Stimulated activated CD8-positive, alpha-beta memory T cell treated with anti-CD3 and anti-CD28 coated beads, Interleukin-4, amount 100 ng/mL, for 48 hours (primary cell): ENCODE measurements at regions not wholly inside any gene's neighbourhood (a gene's known extent, or its start where the extent isn't known, plus 50 kb on each side); places are given as distances from the start of the nearest gene placed in this dataset.
"Not testable (repeated sequence)": the region's sequence is repeated elsewhere in the genome, so short reads cannot be mapped to it uniquely, and the experiment has no call there.

Experiments used
- DNase-seq: peaks from one replicate; pipeline ENCODE4 v3.0.0-alpha.2; 2020

GRCh38 chr1:4175566-4176405, 275.7 kb upstream of the C1orf174 start:
- DNase-seq, result no peak

- DNase-seq, result no peak
Observed at GRCh38 chr1:4176841-4177240, 276.8 kb upstream of the C1orf174 start.

GRCh38 chr1:4177425-4178150, 277.5 kb upstream of the C1orf174 start:
- no peak for DNase-seq

DNA sequence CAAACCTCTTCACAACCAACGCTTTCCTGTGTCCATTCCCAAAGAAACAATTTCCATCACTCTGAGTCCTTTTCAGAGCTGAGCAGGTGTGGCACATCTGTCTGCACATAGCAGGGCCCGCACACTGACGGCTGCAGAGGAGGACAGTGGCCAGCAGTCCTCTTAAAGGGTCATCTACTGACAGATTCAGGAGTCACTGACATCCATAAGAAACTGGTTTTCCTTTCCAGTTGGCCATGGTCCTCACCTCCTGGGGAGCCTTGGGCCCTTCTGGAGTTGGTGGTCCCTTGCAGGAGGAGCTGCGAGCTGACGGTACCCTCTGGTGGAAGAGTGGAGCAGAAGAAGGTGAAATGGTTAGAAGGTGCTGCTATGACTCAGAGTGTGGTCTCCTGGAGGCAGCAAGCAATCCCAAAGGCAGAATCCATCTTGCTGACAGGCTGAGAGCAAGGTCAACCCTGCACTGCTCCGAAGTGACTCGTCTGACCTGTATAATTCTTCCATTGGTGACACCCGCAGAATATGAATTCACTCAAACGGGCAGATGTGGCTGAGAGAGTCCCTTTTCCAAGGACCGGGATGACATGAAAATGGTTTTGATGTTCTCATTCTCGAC, 278.5 kb upstream of the C1orf174 start:
- DNase-seq, result no peak

- no peak for DNase-seq
Observed at GRCh38 chr1:4179914-4180735, 280.1 kb upstream of the C1orf174 start.

- DNase-seq, result not testable (repeated sequence)
Observed at GRCh38 chr1:4186486-4186885, 286.4 kb upstream of the C1orf174 start.

DNA sequence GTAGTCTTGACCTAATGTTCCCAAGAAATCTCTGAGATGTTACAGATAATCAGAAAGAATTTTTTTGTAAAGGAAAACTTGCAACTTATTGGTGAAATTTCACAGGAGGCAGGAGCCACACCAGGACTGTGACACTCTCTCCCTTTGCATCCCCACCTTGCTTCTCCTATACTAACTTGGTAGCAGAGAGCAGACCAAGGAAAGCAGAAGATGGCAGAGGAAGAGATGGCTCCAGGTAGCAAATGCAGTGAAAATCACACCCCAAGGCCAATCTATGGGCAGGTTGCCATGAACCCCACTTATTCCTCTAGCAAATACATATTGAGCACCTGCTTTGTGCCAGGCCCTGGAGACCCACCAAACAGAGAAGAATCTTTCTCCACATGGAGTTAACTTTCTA, 303.4 kb upstream of the C1orf174 start:
- no peak for DNase-seq

GRCh38 chr1:4207183-4207582, 307.1 kb upstream of the C1orf174 start:
- no peak for DNase-seq

- no peak for DNase-seq
Observed at GRCh38 chr1:4207842-4208692, 308.0 kb upstream of the C1orf174 start.

GRCh38 chr1:4210043-4210442, 310.0 kb upstream of the C1orf174 start:
- no peak for DNase-seq

DNA sequence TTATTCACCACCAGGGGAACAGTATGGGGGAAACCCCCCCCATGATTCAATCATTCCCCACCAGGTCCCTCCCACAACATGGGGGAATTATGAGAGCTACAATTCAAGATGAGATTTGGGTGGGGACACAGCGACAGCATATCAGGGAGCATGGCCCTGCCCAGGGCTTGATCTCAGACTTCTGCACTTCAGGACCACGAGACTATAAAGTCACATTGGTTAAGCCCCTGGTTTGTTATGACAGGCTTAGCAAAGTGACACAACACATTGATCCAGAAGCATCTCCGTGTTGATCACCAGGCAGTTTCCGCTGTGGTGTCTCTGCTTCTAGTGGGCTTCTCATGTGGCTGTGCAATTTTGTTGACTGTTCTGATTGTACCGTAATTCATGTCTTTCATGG, 312.7 kb upstream of the C1orf174 start:
- DNase-seq, result no peak

DNA sequence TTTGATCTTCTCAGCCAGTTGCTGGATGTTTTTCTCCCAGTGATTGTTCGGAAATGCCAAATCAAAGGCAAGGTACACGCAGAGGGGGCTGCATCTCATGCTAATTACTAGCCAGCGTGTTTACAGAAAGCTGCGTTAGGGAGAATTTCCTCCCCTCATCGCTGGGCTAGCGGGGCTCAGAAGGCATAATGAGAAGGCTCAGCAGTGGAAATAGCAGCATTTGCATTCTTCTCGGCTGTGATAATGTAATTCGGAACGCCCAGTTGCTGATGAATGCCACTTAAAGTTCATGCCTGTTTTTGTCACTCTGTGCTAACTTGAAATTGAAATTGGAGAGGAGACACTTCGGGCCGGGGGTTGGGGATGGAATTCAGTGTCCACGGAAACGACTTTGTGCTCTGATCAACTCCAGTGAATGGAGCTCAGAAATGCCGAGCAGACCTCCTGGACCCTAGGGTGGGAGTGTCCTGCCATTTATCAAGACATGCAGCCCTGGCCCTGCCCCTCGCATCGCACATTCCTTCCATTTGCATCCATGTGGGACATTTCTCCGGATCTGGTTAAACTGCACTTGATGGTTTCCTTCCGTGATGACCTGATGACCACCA, 313.4 kb upstream of the C1orf174 start:
- no peak for DNase-seq

- DNase-seq, result no peak
Observed at GRCh38 chr1:4214826-4215225, 314.8 kb upstream of the C1orf174 start.

DNA sequence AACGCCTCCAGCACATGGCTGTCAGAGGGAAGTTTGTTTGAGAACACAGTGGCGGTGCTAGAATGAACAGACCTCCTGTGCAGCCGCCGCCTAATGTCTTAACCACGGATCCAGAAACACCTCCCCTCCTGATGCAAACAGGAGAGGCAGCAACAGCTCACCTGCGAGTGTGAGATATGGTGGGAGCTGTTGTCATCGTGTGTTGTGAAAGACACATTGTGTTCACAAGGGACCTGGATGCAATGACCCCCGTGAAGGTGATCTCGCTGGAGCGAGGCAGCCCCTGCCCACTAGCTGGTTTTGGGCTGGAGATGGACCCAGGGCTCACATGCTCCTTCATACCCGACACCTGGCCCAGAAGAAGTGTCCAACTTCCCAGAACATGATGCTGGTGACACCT, 315.3 kb upstream of the C1orf174 start:
- no peak for DNase-seq

DNA sequence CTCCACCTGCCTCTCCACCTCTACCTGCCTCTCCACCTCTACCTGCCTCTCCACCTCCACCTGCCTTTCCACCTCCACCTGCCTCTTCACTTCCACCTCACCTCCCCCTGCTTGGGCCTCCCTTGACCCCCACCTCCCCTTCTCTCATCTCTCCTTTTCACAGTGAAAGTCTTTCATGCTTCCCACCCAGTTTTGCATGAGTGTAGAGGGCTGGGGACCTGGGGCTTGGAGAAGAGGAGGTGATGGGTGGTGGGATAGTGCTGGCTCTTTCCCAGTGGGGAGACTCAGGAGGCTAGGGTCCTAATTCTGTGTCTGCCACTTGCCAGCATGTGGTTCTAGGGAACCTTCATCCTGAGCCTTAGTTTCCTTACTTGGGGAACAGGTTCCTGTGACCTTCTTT, 316.2 kb upstream of the C1orf174 start:
- DNase-seq, result no peak

DNA sequence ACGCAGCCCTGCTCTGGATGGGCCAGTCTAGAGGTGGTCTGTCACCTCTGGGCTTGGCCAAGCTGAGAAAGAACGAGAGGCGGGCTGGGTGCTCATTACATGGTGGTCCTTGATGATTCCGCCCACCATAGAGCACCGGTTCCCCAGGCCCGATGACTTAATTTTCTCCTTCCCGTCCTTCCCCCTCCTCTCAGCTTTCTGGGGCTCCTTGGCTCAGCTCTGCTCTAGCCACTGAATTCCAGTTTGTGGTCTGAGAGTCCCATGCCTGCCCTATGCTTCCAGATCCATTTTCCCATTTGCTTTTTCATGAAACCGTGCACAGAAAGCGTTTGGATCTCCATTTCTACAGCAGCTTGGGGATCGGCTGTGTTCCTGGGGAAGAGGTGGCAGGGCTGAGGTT, 318.5 kb upstream of the C1orf174 start:
- DNase-seq, result no peak

- no peak for DNase-seq
Observed at GRCh38 chr1:4219111-4219510, 319.0 kb upstream of the C1orf174 start.

DNA sequence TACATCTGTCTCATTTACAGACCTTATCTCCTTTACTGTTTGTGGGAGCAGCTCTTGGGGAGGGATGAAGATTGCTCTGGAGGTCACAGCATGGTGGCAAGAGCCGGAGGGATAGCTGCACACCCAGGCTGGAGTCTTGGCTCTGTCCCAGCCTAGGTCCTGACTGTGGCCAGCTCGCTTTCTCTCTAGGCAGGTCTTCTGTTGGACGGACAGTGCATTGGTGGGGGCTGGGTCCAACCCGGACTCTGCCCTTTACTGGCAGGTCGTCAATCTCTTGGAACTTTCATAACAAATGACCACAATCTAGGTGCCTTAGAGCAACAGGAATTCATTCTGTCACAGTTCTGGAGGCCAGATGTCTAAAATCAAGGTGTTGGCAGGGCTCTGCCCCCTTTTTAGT, 319.8 kb upstream of the C1orf174 start:
- DNase-seq, result no peak

GRCh38 chr1:4220362-4220761, 320.3 kb upstream of the C1orf174 start:
- DNase-seq, result no peak

GRCh38 chr1:4221107-4221506, 321.0 kb upstream of the C1orf174 start:
- no peak for DNase-seq

GRCh38 chr1:4224684-4225467, 324.8 kb upstream of the C1orf174 start:
- DNase-seq, result no peak
